Suppressor macrophage treated with lipopolysaccharide for 4 hours (primary cell): ENCODE measurements at regions not wholly inside any gene's neighbourhood (a gene's known extent, or its start where the extent isn't known, plus 50 kb on each side); places are given as distances from the start of the nearest gene placed in this dataset.

Experiments
- DNase-seq: peaks from one replicate; pipeline ENCODE4 v3.0.0-alpha.2; 2020

GRCh38 chr14:22011253-22011642, 337.6 kb upstream of the OR4E1 start:
- DNase-seq = no peak

DNA sequence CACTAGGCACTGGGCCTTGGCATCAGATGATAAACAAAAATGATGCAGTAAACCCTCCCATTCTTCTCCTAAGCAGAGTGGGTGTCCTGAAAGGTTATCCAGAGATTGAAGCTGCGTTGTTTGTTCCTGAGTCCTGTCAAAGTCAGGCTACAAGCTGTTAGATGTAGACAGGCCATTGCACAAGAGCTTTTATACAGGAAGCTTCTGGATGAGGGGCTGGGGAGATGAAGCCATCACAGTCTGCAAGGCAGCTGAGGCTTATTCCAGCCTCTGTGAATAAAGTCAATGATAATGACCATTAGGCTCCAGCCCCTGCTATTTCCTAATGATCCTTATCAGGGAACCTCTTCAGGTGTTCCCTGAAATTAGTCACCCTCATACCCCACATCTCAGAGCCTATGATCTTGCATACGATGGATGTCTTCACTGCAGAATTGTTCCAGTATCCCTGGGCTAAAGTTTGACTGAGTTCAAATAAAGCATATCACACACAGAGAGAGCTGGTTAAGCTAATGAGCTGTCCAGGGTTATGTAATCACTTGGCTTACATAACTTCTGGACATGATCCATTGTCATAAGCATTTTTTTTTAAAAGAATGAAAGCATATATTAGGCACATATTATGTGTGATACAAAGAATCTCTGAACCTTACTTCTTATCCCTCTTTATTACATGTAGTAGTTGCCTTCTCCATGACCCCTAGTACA, 337.1 kb upstream of the OR4E1 start:
- peak; percentile 7 for DNase-seq

- no peak for DNase-seq
These were observed 335.1 kb upstream of the OR4E1 start for GRCh38 chr14:22008766-22009165.

GRCh38 chr14:22007784-22008412, 334.3 kb upstream of the OR4E1 start:
- no peak for DNase-seq

DNA sequence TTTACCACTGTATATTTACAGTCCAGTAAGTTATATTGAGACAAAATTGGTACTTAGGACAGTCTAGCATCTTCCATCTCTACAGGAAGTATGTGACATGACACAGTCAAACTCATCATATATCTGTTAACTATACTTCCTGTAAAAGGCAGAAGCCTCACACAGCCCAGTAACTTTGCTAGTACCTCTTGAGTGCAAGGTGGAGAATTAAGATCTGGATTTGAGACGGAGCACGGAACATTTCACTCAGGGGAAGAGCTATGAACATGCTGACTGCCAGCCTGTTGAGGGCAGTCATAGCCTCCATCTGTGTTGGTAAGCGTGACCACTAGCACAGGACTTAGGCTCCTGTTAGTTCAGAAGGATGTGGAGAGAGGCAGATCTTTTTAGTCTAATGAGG, 333.7 kb upstream of the OR4E1 start:
- DNase-seq = no peak

DNA sequence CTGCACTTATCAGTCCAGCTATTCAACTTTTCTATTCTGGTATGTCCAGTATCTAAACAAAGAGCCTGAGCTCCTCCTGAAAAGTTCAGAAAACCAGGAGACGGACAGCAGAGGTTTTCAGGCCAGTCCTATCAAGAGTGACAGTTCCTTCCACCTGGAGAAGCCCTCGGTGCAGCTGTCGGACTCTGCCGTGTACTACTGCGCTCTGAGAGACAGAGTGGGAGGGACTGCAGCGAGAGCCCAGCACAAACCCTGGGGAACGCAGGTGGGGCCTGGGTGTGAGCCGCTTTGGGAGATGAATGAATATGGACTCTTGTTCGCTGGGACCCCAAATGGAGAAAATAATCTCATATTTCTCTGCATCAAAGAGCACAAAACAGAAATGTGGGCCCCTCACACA, 329.8 kb upstream of the OR4E1 start:
- no peak for DNase-seq

DNA sequence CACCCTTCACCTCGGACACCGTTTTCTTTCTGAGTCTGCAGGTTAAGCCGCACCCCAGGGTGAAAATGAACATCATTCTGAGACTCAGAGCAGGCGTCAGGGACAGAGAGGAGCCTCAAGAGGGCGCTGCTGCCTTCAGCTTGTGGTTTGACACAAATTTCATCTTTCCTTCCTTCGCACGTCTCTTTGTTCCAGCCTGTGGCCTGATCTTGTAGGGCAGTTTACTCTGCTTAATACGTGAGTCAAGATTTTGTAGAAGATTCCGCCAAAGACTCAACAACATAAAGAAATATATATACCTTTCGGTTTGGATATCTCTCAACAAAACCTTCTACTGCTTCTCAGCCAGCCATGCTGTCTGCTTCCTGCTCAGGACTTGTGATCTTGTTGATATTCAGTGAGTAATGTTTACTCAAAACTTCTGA, 329.3 kb upstream of the OR4E1 start:
- peak; percentile 13 for DNase-seq

DNA sequence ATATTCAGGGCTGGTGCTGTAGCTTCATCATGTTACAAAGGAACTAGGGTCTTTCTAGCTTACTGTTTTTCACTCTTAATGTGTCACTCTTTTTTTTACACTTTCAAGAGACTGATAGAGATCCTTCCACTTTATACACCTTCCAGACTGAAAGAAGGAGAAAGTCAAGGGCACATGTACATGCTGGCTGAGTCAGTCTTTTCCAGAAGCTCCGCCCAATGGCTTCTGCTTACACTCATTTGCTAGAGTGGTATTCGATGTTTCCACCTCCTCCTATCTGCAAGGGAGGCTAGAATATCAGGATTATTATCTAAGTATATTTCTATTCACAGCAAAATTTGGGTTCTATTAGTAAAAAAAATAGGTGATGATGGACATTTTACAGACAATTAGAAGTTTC, 325.8 kb upstream of the OR4E1 start:
- DNase-seq = no peak

- peak; percentile 15 for DNase-seq
These were observed 323.7 kb upstream of the OR4E1 start for GRCh38 chr14:21997300-21997699.

GRCh38 chr14:21995332-21995731, 321.7 kb upstream of the OR4E1 start:
- DNase-seq = no peak

- no peak for DNase-seq
These were observed 320.2 kb upstream of the OR4E1 start for GRCh38 chr14:21993837-21994236.

- no peak for DNase-seq
These were observed 319.5 kb upstream of the OR4E1 start for GRCh38 chr14:21993070-21993469.

GRCh38 chr14:21991130-21991529, 317.5 kb upstream of the OR4E1 start:
- DNase-seq = no peak

- no peak for DNase-seq
These were observed 316.5 kb upstream of the OR4E1 start for GRCh38 chr14:21990116-21990515.

GRCh38 chr14:21989090-21989489, 315.5 kb upstream of the OR4E1 start:
- no peak for DNase-seq

DNA sequence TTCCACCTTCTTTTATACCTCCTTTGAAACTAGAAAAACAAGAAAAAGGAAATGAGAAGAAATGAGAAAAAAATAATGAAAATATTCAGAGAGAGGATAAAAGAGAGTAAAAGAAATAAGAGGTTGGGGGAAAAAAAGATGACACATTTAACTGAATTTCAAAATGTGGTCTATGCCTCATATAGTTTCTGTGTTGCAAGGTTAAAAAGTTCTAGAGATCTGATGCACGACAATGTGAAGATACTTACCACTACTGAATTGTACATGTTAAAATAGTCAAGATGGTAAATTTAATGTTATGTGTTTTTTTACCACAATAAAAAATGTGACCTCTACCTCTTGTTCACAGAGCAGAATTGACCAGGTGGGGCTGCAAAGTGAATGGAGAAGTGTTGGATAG, 314.8 kb upstream of the OR4E1 start:
- DNase-seq = no peak

DNA sequence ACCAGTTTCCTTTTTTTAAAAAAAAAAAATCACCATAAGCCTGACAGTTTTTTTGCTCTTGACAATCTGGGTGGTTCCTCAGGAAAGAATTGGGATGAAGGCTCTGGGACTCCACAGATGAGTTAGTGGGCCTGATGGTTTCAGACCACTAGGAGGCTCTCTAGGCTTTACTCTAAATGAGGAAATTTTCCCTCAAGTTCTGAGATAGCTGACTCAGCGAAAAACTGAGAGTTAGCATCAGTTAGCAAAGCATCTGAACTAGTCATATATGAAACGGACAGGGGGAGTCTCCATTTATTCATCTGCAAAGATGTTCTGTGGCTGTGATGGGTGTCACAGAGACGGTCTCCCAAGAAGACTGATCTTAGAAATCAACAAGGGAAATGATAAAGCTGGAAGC, 314.3 kb upstream of the OR4E1 start:
- peak; percentile 57 for DNase-seq

DNA sequence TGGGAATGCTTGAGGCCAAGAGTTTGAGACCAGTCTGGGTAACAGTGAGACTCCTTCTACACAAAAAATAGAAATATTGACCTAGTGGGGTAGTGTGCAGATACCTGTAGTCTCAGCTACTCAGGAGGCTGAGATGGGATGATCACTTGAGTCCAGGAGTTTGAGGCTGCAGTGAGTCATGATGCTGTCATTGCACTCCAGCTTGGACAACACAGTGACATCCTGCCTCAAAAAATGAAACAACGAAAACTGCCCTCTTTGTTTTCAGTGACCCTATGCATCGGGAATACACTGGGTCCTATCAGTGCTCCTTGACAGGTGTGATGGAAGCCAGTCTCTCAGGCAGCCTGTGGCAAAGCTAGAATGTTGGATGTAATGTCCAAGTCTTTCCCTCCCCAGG, 311.5 kb upstream of the OR4E1 start:
- no peak for DNase-seq

DNA sequence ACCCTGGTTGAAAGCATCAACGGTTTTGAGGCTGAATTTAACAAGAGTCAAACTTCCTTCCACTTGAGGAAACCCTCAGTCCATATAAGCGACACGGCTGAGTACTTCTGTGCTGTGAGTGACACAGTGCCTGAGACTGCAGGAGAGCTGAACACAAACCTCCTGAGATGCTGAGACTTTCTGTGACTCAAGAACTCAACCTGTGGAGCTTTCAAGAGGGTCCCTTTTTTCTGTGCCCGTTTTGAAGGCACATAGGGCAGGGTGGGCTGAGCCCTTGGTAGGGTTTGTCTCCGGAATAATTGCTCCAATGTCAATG, 305.3 kb upstream of the OR4E1 start:
- DNase-seq = no peak

- peak; percentile 61 for DNase-seq
These were observed 304.8 kb upstream of the OR4E1 start for GRCh38 chr14:21978184-21978998.

DNA sequence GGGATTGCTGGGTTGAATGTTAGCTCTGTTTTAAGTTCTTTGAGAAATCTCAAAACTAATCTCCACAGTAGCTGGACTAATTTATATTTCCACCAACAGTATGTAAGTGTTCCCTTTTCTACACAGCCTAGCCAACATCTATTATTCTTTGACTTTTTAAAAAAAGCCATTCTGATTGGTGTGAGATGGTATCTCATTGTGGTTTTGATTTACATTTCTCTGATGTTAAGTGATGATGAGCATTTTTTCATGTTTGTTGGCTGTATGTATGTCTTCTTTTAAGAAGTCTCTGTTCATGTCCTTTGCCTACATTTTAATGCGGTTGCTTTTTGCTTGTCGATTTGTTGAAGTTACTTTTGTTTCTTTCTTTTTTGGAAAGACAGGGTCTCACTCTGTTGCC, 301.1 kb upstream of the OR4E1 start:
- DNase-seq = no peak

GRCh38 chr14:21965042-21965441, 291.4 kb upstream of the OR4E1 start:
- DNase-seq = no peak

GRCh38 chr14:21964180-21964579, 290.6 kb upstream of the OR4E1 start:
- no peak for DNase-seq

- DNase-seq = no peak
These were observed 287.0 kb upstream of the OR4E1 start for GRCh38 chr14:21960636-21961035.
